HCT116 (cell line): ENCODE measurements at regions not wholly inside any gene's neighbourhood (a gene's known extent, or its start where the extent isn't known, plus 50 kb on each side); places are given as distances from the start of the nearest gene placed in this dataset.

Experiments
- ATAC-seq: fragments of 200-7000 bp; cut with Tn5 transposase; 2 replicates; pipeline ENCODE4 v1.9.1; 2020; ENCODE audit warnings: mild to moderate bottlenecking, moderate library complexity
- BruUV-seq: library from RNA; stranded (reverse); fragments of 400-500 nt; replicated peaks from 2 replicates; lab custom pipeline; 2021; lab: Mats Ljungman, UMichigan
- CTCF ChIA-PET: fragments of 300-600 bp; sonication (Branson Sonifier 250); formaldehyde crosslinking; loops from one replicate; lab custom pipeline; 2021; ENCODE audit warnings: antibody characterized with exemption; lab: Charles Lee
- POLR2A ChIA-PET: fragments of 300-600, 350-600 bp; sonication (Branson Sonifier 250); formaldehyde crosslinking; loops from one replicate; lab custom pipeline; 2021; ENCODE audit warnings: antibody characterized with exemption; lab: Charles Lee
- RAD21 ChIA-PET, 2 experiments: fragments of 300-600 bp; sonication (Branson Sonifier 250); formaldehyde crosslinking; loops; one replicate each; lab custom pipeline; 2023; ENCODE audit warnings: low total read pairs in 2 of 2; ENCODE audit not compliant: uncharacterized antibody in 2 of 2, unreplicated experiment in 2 of 2, low non-redundant PET in 1 of 2; lab: Charles Lee
- DNase-seq: peaks from one replicate; pipeline ENCODE4 v3.0.0-alpha.2; 2010; ENCODE audit warnings: low read depth, low spot score
- H2AFZ ChIP-seq: fragments of 200-600 bp; shearing (Covaris generic), sonication (generic); 2 replicates; pipeline ENCODE4 v1.6.1; 2017; ENCODE audit warnings: low read depth, mixed run types, mixed read lengths, antibody characterized with exemption, low read length; ENCODE audit not compliant: poor library complexity, severe bottlenecking
- H3K27ac ChIP-seq: 2 replicates; pipeline ENCODE4 v1.5.1; 2012; ENCODE audit warnings: low read depth, low read length
- H3K27me3 ChIP-seq: fragments of 200-600 bp; sonication (generic); 2 replicates; pipeline ENCODE4 v1.6.1; 2016; ENCODE audit warnings: mixed run types, low read length, mixed read lengths; ENCODE audit not compliant: insufficient read depth
- H3K36me3 ChIP-seq, 2 experiments: fragments of 200-500 bp in 1 of 2; fragments of 200-600 bp in 1 of 2; sonication (Bioruptor generic) in 1 of 2; sonication (generic) in 1 of 2; 2 replicates each; pipeline versions ENCODE4 v1.5.1 to v1.6.1; 2014 to 2016; ENCODE audit warnings: low read length in 2 of 2, inconsistent platforms in 1 of 2, mixed read lengths in 1 of 2, mixed run types in 1 of 2; ENCODE audit not compliant: insufficient read depth in 2 of 2, control insufficient read depth in 1 of 2
- H3K4me1 ChIP-seq, 2 experiments: fragments of 200-600 bp in 1 of 2; sonication (generic) in 1 of 2; 2 replicates each; pipeline versions ENCODE4 v1.5.1 to v1.6.1; 2012 to 2017; ENCODE audit warnings: low read length in 2 of 2, inconsistent platforms in 1 of 2, mild to moderate bottlenecking in 1 of 2, mixed read lengths in 1 of 2, mixed run types in 1 of 2, moderate library complexity in 1 of 2; ENCODE audit not compliant: insufficient read depth in 2 of 2, control insufficient read depth in 1 of 2
- H3K4me2 ChIP-seq: fragments of 200-600 bp; sonication (generic); 2 replicates; pipeline ENCODE4 v1.6.1; 2017; ENCODE audit warnings: mixed run types, low read length, mixed read lengths
- H3K4me3 ChIP-seq, 2 experiments: fragments of 200-600 bp in 1 of 2; sonication (generic) in 1 of 2; replicated peaks in 1 of 2; 2 replicates each; pipeline ENCODE4 v1.5.1; 2011 to 2016; ENCODE audit warnings: low read length in 2 of 2, control low read depth in 1 of 2, low read depth in 1 of 2, mild to moderate bottlenecking in 1 of 2, mixed read lengths in 1 of 2, mixed run types in 1 of 2
- H3K79me2 ChIP-seq: fragments of 200-600 bp; sonication (generic); 2 replicates; pipeline ENCODE4 v1.6.1; 2017; ENCODE audit warnings: mild to moderate bottlenecking, mixed run types, low read length, moderate library complexity, mixed read lengths; ENCODE audit not compliant: insufficient read depth
- H3K9ac ChIP-seq: fragments of 200-600 bp; sonication (generic); 2 replicates; pipeline ENCODE4 v1.6.1; 2016; ENCODE audit warnings: low read length, mixed read lengths
- H3K9me2 ChIP-seq: fragments of 200-600 bp; sonication (generic), shearing (Covaris generic); 2 replicates; pipeline ENCODE4 v1.6.1; 2017; ENCODE audit warnings: mixed run types, mild to moderate bottlenecking, moderate library complexity; ENCODE audit not compliant: insufficient read depth
- H3K9me3 ChIP-seq, 2 experiments: fragments of 200-500 bp in 1 of 2; fragments of 200-600 bp in 1 of 2; sonication (Bioruptor generic) in 1 of 2; sonication (generic) in 1 of 2; 2 replicates each; pipeline ENCODE4 v1.6.1; 2014 to 2017; ENCODE audit warnings: low read length in 2 of 2, mixed read lengths in 2 of 2, inconsistent platforms in 1 of 2, low read depth in 1 of 2, mild to moderate bottlenecking in 1 of 2, mixed run types in 1 of 2, moderate library complexity in 1 of 2; ENCODE audit not compliant: control insufficient read depth in 1 of 2, insufficient read depth in 1 of 2
- H4K20me1 ChIP-seq: fragments of 200-600 bp; sonication (generic), shearing (Covaris generic); 2 replicates; pipeline ENCODE4 v1.6.1; 2017; ENCODE audit warnings: mixed run types, mild to moderate bottlenecking, moderate library complexity; ENCODE audit not compliant: insufficient read depth
- ATF3 ChIP-seq: IDR thresholded peaks from 2 replicates; pipeline ENCODE4 v1.6.1; 2012
- CBX3 ChIP-seq: IDR thresholded peaks from 2 replicates; pipeline ENCODE4 v1.6.1; 2012; ENCODE audit warnings: low read depth
- CEBPB ChIP-seq: IDR thresholded peaks from 2 replicates; pipeline ENCODE4 v1.6.1; 2012; ENCODE audit warnings: low read depth
- CTCF ChIP-seq, 3 experiments: fragments of 200-600 bp in 1 of 3; sonication (generic) in 1 of 3; IDR thresholded peaks in 2 of 3; conservative IDR thresholded peaks in 1 of 3; 2 replicates each; pipeline ENCODE4 v1.5.1; 2012 to 2017; ENCODE audit warnings: low read depth in 2 of 3, low read length in 2 of 3, antibody characterized with exemption in 1 of 3, borderline replicate concordance in 1 of 3, control low read depth in 1 of 3, mild to moderate bottlenecking in 1 of 3, mixed read lengths in 1 of 3, mixed run types in 1 of 3, moderate library complexity in 1 of 3; ENCODE audit not compliant: insufficient read depth in 1 of 3
- EGR1 ChIP-seq: IDR thresholded peaks from 2 replicates; pipeline ENCODE4 v1.6.1; 2012; ENCODE audit warnings: low read depth
- ELF1 ChIP-seq: IDR thresholded peaks from 2 replicates; pipeline ENCODE4 v1.6.1; 2012; ENCODE audit warnings: low read depth, borderline replicate concordance
- FOSL1 ChIP-seq: IDR thresholded peaks from 2 replicates; pipeline ENCODE4 v1.6.1; 2012; ENCODE audit warnings: low read depth
- JUND ChIP-seq: IDR thresholded peaks from 2 replicates; pipeline ENCODE4 v1.6.1; 2012
- MAX ChIP-seq: IDR thresholded peaks from 2 replicates; pipeline ENCODE4 v1.6.1; 2012
- POLR2A ChIP-seq: IDR thresholded peaks from 2 replicates; pipeline ENCODE4 v1.7.0; 2011; ENCODE audit warnings: borderline replicate concordance; ENCODE audit not compliant: insufficient read depth, insufficient read length; ENCODE audit errors: extremely low read depth
- POLR2AphosphoS5 ChIP-seq: IDR thresholded peaks from 2 replicates; pipeline ENCODE4 v1.6.1; 2011; ENCODE audit warnings: mild to moderate bottlenecking, low read depth, low read length, moderate library complexity
- RAD21 ChIP-seq: IDR thresholded peaks from 2 replicates; pipeline ENCODE4 v1.6.1; 2012; ENCODE audit warnings: low read depth, mild to moderate bottlenecking
- REST ChIP-seq: IDR thresholded peaks from 2 replicates; pipeline ENCODE4 v1.6.1; 2012; ENCODE audit warnings: low read depth
- SP1 ChIP-seq: IDR thresholded peaks from 2 replicates; pipeline ENCODE4 v1.6.1; 2012; ENCODE audit warnings: low read depth
- SRF ChIP-seq: IDR thresholded peaks from 2 replicates; pipeline ENCODE4 v1.6.1; 2012; ENCODE audit warnings: low read depth
- TCF7L2 ChIP-seq: IDR thresholded peaks from 2 replicates; pipeline ENCODE4 v1.7.0; 2011; ENCODE audit warnings: borderline replicate concordance, inconsistent platforms; ENCODE audit not compliant: insufficient read depth, insufficient read length; ENCODE audit errors: extremely low read depth
- YY1 ChIP-seq: IDR thresholded peaks from 2 replicates; pipeline ENCODE4 v1.6.1; 2011; ENCODE audit warnings: low read length, low read depth, moderate library complexity, mild to moderate bottlenecking; ENCODE audit not compliant: insufficient replicate concordance; ENCODE audit errors: extremely low read depth
- ZBTB33 ChIP-seq: IDR thresholded peaks from 2 replicates; pipeline ENCODE4 v1.6.1; 2011; ENCODE audit warnings: mild to moderate bottlenecking, low read length, moderate library complexity; ENCODE audit not compliant: insufficient replicate concordance; ENCODE audit errors: extremely low read depth
- ZFX ChIP-seq: fragments of 450-650 bp; IDR thresholded peaks from 2 replicates; pipeline ENCODE4 v1.6.1; 2017
- ZNF274 ChIP-seq: fragments of 200-500 bp; sonication (Bioruptor generic); IDR thresholded peaks from 2 replicates; pipeline ENCODE4 v1.6.1; 2014; ENCODE audit warnings: mild to moderate bottlenecking, low read depth, low read length, inconsistent platforms
- intact Hi-C: fragments of 100-400 bp; cut with micrococcal nuclease; formaldehyde crosslinking; loops from 2 replicates; pipeline ENCODE4 v1.10.0; 2022

GRCh38 chr3:35505181-35505580, 134.1 kb upstream of the ARPP21 start:
- H3K9ac ChIP-seq = no peak overlapping the region
- DNase-seq = no peak

More at GRCh38 chr3:35505181-35505580, 134.1 kb upstream of the ARPP21 start:
- ATAC-seq = no peak
- ChIA-PET RAD21 (no interaction called here), POLR2A (no interaction called here), CTCF (no interaction called here)
- intact Hi-C loops = no loop called here
- H3K27me3 ChIP-seq = no peaks in the 10 kb centered on the region
- TF ChIP-seq ZNF274 (no peak), CTCF (IDR thresholded peaks at IDR 0.05 in 2 of 3, conservative IDR thresholded peaks at IDR 0.05 in 1 of 3; ENCODE audit: borderline replicate concordance in 1 of 3, insufficient read depth in 1 of 3, low read depth in 2 of 3, low read length in 2 of 3) (no peak), SRF (no peak), CEBPB (no peak), RAD21 (no peak), YY1 (no peak), CBX3 (no peak), FOSL1 (no peak), MAX (no peak), POLR2A (no peak), POLR2AphosphoS5 (no peak), JUND (no peak), ZBTB33 (no peak), SP1 (no peak), ELF1 (no peak), ATF3 (no peak), ZFX (no peak), REST (no peak), TCF7L2 (no peak), EGR1 (no peak)
- no peaks in the 10 kb centered on the region for H3K36me3 ChIP-seq
- no peaks in the 10 kb centered on the region for H3K9me2 ChIP-seq
- H3K27ac ChIP-seq = no peak overlapping the region
- no peak overlapping the region for H2AFZ ChIP-seq
- no peaks in the 10 kb centered on the region for H3K4me1 ChIP-seq
- H3K9me3 ChIP-seq = peaks cover 3 to 16% of the 10 kb centered on the region in 2 experiments; a peak in 2 of 4 replicates
- BruUV-seq = no TSS peak
- no peaks in the 10 kb centered on the region for H3K79me2 ChIP-seq
- no peak overlapping the region for H3K4me3 ChIP-seq
- no peak overlapping the region for H3K4me2 ChIP-seq
- H4K20me1 ChIP-seq = no peaks in the 10 kb centered on the region
